Pulmonary artery endothelial cell (primary cell): ENCODE measurements at regions not wholly inside any gene's neighbourhood (a gene's known extent, or its start where the extent isn't known, plus 50 kb on each side); places are given as distances from the start of the nearest gene placed in this dataset.
"Not testable (repeated sequence)": the region's sequence is repeated elsewhere in the genome, so short reads cannot be mapped to it uniquely, and the experiment has no call there.

Experiments used
- DNase-seq: peaks from one replicate; pipeline ENCODE4 v3.0.0-alpha.2; 2011; ENCODE audit warnings: low read depth, low spot score

GRCh38 chr9:71364186-71364955, 242.9 kb upstream of the TRPM3 start:
- no peak for DNase-seq

GRCh38 chr9:71363286-71363961, 242.0 kb upstream of the TRPM3 start:
- no peak for DNase-seq

- DNase-seq: no peak
These were observed 239.9 kb upstream of the TRPM3 start for GRCh38 chr9:71361357-71361756.

GRCh38 chr9:71357346-71357745, 235.9 kb upstream of the TRPM3 start:
- DNase-seq: no peak

GRCh38 chr9:71355884-71356283, 234.5 kb upstream of the TRPM3 start:
- DNase-seq: no peak

- DNase-seq: no peak
These were observed 232.3 kb upstream of the TRPM3 start for GRCh38 chr9:71353720-71354119.

- no peak for DNase-seq
These were observed 231.4 kb upstream of the TRPM3 start for GRCh38 chr9:71352837-71353236.

- no peak for DNase-seq
These were observed 227.8 kb upstream of the TRPM3 start for GRCh38 chr9:71349218-71349617.

- no peak for DNase-seq
These were observed 211.9 kb upstream of the TRPM3 start for GRCh38 chr9:71333321-71333720.

GRCh38 chr9:71331603-71332002, 210.2 kb upstream of the TRPM3 start:
- no peak for DNase-seq

DNA sequence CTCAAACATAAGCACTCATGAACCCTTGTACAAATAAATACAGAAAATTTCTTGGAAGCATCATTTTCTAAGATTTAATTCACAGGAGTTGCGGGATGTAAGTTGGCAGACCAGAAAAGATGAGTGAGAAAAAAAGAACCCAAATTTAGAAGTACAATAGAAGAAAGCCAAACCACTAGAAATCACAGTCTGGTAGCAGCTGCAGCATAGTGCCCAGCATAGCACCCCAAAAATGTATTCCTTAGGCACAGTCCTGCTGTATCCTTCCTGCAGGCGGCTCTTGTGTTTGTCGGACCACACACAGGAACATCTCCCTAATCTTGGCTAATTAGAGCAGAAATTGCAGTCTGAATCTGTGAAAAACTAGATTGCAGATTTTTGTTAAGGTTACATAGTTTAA, 208.5 kb upstream of the TRPM3 start:
- DNase-seq: no peak

DNA sequence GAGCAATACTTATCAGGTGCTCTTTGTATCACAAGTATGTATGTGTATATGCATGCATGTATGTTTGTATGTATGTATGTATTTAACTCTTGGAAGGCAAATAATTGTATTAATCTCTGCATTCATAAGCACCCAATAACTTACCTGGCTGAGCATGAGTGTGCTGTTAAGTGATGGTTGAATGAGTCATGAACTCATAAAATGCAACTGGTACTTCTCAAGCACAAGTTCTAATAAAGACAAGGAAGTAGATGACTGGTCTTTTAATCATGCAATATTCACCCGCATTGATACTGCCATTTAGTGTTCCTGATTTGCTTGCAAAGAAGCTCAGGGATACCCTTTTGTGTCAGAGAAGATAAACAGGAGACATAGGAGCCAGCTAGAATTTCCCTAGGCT, 204.9 kb upstream of the TRPM3 start:
- DNase-seq: no peak

DNA sequence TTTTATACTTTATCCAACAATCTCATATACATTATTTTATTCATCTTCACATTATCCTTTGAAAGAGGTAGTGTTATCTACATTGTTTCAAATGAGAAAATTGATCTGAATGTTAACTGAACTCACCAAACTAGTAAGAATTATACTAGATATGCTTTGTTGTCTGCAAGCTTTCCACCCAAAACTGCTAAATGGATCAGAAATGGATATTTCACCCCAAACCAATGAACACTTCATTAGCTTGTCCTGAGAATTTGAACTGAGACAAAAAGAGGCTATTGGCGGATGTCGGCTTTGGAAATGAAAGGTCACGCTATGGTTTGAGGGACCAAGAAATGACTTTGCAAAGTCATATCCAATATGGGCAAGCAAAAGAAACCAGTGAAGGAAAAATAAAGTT, 201.9 kb upstream of the TRPM3 start:
- DNase-seq: no peak

DNA sequence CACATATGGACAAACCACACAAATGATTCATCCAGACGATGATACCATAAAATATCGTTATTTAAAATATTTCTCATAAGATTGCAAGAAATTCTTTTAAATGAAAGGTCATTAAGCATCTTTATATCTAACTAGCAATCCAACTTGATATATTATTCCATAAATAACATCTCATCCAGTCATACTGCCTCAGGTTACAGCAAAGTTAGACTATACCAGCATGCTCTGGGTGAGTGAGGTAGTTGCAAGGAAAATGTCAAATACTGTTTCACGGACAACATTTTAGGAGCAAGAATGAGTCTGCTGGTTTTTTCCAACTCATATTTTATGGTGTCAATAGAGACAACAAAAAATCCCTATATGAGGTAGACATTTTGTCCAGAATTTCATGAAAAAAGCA, 200.9 kb upstream of the TRPM3 start:
- DNase-seq: no peak

- DNase-seq: no peak
These were observed 187.0 kb upstream of the TRPM3 start for GRCh38 chr9:71308454-71308853.

DNA sequence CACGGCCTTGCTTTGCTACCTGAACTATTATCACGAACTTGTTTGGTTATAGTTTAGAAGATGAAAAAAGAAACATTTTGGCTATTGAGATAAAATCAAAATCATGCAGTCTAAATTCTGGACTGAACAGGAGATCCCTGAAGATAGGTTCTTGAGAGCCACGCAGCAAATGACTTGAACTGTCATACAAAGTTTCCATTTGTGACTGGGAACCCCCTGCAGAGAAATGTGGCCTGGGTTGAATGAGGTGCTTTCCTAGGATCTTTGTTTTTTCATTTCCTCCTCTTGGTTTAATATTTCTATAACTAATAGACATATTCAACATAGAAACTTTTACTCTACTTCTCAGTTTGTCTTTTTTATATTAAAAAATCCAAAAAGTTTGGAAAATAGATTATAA, 184.7 kb upstream of the TRPM3 start:
- DNase-seq: no peak

GRCh38 chr9:71303351-71303750, 181.9 kb upstream of the TRPM3 start:
- DNase-seq: no peak

DNA sequence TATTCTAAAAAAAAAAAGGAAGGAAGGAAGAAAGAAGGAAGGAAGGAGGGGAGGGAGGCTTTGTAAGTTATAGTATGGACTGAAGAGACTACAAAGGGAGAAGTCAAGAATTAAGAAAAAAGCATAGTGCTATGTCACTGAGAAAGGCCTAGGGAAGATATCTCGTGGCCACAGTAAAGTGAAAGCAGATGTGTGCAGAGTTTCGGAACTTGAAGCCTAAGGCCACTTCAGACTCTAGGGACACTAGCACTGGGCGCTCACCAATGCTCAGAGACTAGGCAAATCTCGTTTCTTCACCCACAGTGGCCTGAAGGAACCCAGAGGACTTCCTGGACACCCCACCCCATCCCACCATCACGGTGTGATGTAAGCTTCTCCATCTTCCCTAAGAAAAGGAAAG, 181.4 kb upstream of the TRPM3 start:
- no peak for DNase-seq

- no peak for DNase-seq
These were observed 174.5 kb upstream of the TRPM3 start for GRCh38 chr9:71295928-71296327.

DNA sequence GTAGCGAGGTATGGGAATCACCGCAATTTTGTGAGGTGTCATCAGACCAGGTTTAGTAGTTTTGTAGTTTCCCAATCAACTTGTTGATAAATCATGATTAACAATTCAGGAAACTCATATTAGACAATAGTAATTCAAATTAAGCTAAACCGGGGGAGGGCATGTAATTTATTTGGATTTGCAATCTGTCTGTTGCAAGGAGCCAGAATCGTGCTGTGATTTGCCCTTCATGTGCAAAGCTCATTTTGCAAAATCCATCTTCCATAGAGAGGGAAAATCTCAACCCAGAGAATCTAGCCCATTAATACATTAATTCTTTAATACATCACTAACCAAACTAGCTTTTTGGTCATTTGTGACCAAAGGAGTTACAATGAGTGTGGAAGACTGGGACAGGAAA, 164.7 kb upstream of the TRPM3 start:
- no peak for DNase-seq

GRCh38 chr9:71285191-71285656, 163.8 kb upstream of the TRPM3 start:
- DNase-seq: peak; percentile 7

- not testable (repeated sequence) for DNase-seq
These were observed 160.7 kb upstream of the TRPM3 start for GRCh38 chr9:71282116-71282515.

GRCh38 chr9:71279151-71279739, 157.8 kb upstream of the TRPM3 start:
- DNase-seq: no peak
